Kidney epithelial cell (primary cell): ENCODE measurements at regions not wholly inside any gene's neighbourhood (a gene's known extent, or its start where the extent isn't known, plus 50 kb on each side); places are given as distances from the start of the nearest gene placed in this dataset.

Source experiments
- DNase-seq: peaks from one replicate; pipeline ENCODE4 v3.0.0-alpha.2; 2010; ENCODE audit warnings: low read depth
- H3K27me3 ChIP-seq: 2 replicates; pipeline ENCODE4 v1.6.0; 2011; ENCODE audit warnings: low read length; ENCODE audit not compliant: control insufficient read depth, insufficient read depth
- H3K36me3 ChIP-seq: 2 replicates; pipeline ENCODE4 v1.5.1; 2011; ENCODE audit warnings: low read length; ENCODE audit not compliant: control insufficient read depth, insufficient read depth
- H3K4me3 ChIP-seq: 2 replicates; pipeline ENCODE4 v1.5.1; 2011; ENCODE audit warnings: low read depth, mild to moderate bottlenecking, control low read depth, low read length
- TF ChIP-seq, protein P1 (sequence below): IDR thresholded peaks from 2 replicates; pipeline ENCODE4 v1.5.1; 2011; ENCODE audit warnings: mild to moderate bottlenecking, moderate library complexity, low read length, control low read depth, inconsistent platforms; ENCODE audit not compliant: insufficient read depth, poor library complexity, severe bottlenecking

DNA sequence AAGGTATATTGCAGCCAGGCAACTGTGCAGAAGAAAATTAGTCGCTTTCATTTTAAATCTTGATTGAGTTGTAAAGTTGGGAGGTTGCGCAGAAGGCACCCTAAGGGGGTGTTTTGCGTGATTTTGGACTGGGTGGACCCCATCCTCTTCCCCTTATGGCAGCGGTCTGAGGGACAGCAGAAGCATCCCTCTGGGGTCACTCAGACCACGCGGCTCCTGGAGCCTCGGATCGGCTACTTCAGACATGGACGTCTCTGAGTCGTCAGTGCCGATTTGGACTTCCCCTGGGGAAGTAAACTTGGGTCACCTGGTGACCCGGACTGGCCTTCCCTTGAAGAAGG lies 639.0 kb upstream of the DPP6 start:
- Histone ChIP-seq H3K36me3 (no peaks in the 10 kb centered on the region), H3K27me3 (no peaks in the 10 kb centered on the region), H3K4me3 (no peak overlapping the region)
- TF ChIP-seq, protein P1, sequence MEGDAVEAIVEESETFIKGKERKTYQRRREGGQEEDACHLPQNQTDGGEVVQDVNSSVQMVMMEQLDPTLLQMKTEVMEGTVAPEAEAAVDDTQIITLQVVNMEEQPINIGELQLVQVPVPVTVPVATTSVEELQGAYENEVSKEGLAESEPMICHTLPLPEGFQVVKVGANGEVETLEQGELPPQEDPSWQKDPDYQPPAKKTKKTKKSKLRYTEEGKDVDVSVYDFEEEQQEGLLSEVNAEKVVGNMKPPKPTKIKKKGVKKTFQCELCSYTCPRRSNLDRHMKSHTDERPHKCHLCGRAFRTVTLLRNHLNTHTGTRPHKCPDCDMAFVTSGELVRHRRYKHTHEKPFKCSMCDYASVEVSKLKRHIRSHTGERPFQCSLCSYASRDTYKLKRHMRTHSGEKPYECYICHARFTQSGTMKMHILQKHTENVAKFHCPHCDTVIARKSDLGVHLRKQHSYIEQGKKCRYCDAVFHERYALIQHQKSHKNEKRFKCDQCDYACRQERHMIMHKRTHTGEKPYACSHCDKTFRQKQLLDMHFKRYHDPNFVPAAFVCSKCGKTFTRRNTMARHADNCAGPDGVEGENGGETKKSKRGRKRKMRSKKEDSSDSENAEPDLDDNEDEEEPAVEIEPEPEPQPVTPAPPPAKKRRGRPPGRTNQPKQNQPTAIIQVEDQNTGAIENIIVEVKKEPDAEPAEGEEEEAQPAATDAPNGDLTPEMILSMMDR: no peak
- DNase-seq: no peak

DNA sequence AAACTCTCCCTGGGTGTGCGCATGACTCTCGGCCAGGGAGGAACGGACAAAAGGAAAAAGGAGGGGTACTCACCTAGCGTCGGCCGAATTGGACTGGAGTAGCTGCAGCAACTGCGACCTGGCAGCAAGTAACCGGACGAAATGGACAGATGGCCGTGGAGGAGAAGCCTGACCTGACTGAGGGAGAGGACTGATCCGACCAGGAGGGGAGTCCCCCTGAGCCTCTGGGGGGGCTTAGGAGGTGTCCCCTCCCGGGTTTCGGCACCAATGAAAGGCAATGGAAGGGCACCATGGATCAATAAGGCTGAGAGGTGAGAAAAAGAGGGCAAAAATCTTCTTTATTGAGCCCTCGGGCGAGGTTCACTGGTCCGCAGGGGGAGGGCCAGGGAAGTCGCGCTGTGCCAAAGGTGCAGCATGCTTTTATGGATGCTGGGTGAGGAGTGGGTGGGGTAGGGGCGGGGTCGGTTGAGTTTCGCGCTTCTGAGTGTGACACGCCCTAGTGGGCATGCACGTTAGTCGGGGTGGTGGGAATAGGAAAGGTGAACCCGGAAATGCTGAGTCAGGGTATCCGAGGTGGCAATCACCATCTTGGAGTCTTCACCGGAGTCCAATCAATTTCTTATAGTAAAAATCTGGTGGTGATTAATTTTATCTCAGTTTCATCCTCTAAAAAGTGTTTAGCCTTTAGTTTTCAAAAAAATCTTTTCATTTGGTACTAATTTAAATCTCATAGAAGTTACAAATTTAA lies 638.5 kb upstream of the DPP6 start:
- no peaks in the 10 kb centered on the region for H3K27me3 ChIP-seq
- TF ChIP-seq, protein P1: no peak
- no peak overlapping the region for H3K4me3 ChIP-seq
- no peak for DNase-seq
- no peaks in the 10 kb centered on the region for H3K36me3 ChIP-seq

DNA sequence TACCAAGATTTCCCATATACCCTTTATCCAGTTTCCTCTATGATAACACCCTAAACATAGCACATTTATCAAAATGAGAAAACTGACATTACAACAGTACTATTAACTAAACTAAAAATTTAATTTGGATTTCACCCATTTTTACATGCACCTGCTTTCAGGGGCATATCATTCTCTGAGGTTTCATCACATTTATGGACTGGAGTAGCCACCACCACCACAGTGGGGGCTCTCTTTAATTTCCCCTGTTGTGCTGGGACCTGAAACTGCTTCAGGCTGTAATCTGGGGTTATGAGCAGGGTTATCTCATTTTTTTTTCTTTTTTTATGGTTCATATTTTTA lies 637.9 kb upstream of the DPP6 start:
- no peak for DNase-seq
- Histone ChIP-seq H3K36me3 (no peaks in the 10 kb centered on the region), H3K4me3 (no peak overlapping the region), H3K27me3 (no peaks in the 10 kb centered on the region)
- TF ChIP-seq, protein P1: no peak

DNA sequence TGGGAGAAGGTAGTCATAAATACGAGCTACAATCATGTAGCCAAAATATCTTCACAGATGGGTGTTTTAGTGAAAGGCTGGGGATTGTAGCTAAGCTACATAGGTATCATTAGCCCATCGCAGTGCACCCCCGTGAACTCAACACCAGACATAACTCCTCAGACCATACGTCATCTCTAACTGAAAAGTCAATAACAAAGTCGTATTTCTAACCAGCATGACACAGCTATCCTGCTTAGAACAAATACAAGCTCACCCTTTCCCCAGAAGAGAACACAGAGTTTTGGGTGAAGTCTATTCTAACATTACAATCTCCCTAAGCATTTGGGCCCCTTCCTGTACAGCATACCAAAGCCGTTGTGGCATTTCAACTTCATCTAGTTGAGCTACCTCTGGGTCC lies 636.6 kb upstream of the DPP6 start:
- no peaks in the 10 kb centered on the region for H3K36me3 ChIP-seq
- TF ChIP-seq, protein P1: no peak
- H3K4me3 ChIP-seq: no peak overlapping the region
- DNase-seq: no peak
- no peaks in the 10 kb centered on the region for H3K27me3 ChIP-seq

DNA sequence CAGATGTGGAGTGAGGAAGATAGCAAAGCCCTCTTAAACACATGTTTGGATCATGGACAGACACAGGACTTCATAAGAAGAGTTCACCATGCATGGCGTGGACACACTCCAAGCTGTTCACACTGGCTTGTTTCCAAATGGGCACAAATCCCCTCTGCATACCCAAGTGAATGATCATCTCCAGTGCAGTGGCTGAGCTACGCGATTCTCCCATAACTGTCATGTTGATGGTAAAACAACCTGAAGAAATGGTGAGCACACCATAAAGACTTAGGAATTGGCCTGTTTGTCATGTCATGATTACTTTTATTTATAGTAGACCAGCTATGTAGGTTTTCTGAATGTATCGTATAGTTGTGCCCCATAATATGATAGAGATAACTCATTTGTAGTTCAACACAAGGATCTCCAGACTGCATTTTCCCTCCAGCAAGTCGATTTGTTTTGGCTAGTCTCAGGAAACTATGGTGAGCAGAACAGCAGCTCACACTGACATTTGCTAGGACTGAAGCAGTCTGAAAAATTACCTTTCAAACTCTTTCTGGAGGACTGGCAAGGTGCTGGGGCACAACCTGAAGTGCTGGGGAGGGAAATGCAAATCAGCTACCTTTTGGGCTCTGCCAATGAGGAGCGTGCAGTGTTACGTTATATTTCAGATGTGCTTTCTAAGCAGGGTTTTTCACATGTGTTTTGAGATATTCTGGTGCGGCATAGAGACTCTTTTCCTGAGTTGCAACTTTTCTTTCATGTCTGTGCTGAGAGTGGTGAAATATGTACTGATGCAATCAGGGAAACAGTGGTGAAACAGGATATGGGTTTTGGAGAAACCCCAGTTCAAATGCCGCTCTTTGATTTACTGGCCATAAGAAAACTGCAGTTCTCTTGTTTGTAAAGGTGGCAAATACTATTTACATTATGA lies 629.6 kb upstream of the DPP6 start:
- no peaks in the 10 kb centered on the region for H3K36me3 ChIP-seq
- H3K4me3 ChIP-seq: no peak overlapping the region
- no peaks in the 10 kb centered on the region for H3K27me3 ChIP-seq
- TF ChIP-seq, protein P1: no peak
- no peak for DNase-seq
